Type B pancreatic cell (in vitro differentiated cells): ENCODE measurements at regions not wholly inside any gene's neighbourhood (a gene's known extent, or its start where the extent isn't known, plus 50 kb on each side); places are given as distances from the start of the nearest gene placed in this dataset.

Experiments used
- DNase-seq: peaks from one replicate; pipeline ENCODE4 v3.0.0; 2021; ENCODE audit warnings: mixed read lengths; ENCODE audit not compliant: unreplicated experiment; ENCODE audit errors: extremely low spot score
- H3K27ac Mint-ChIP-seq: 2 replicates; pipeline ENCODE4 v1.8.0; 2021; ENCODE audit warnings: mild to moderate bottlenecking, mixed read lengths
- H3K27me3 Mint-ChIP-seq: 2 replicates; pipeline ENCODE4 v1.8.0; 2021; ENCODE audit warnings: mixed read lengths
- H3K36me3 Mint-ChIP-seq: 2 replicates; pipeline ENCODE4 v1.8.0; 2021; ENCODE audit warnings: mixed read lengths
- H3K4me1 Mint-ChIP-seq: one replicate; pipeline ENCODE4 v1.8.0; 2021; ENCODE audit warnings: mixed read lengths; ENCODE audit not compliant: unreplicated experiment
- H3K4me3 Mint-ChIP-seq: 2 replicates; pipeline ENCODE4 v1.8.0; 2021; ENCODE audit warnings: mild to moderate bottlenecking, mixed read lengths
- H3K9me3 Mint-ChIP-seq: 2 replicates; pipeline ENCODE4 v1.8.0; 2021; ENCODE audit warnings: mixed read lengths
- CTCF ChIP-seq: fragments of 200-600 bp; sonication (generic); conservative IDR thresholded peaks from 2 replicates; pipeline ENCODE4 v1.5.0; 2021; ENCODE audit warnings: antibody characterized with exemption, mild to moderate bottlenecking

- Mint-ChIP-seq H3K4me3 (no peak overlapping the region), H3K27ac (peak overlapping the region; percentile 30), H3K9me3 (peaks cover 6% of the 10 kb centered on the region), H3K4me1 (peaks cover 29% of the 10 kb centered on the region), H3K36me3 (no peaks in the 10 kb centered on the region), H3K27me3 (no peaks in the 10 kb centered on the region)
- DNase-seq, result no peak
- no peak for TF ChIP-seq CTCF
Measured at GRCh38 chr14:99098199-99098598, 173.8 kb downstream of the BCL11B start.

- DNase-seq, result no peak
- peak overlapping the region; percentile 73 for H3K27ac Mint-ChIP-seq
- H3K27me3 Mint-ChIP-seq, result no peaks in the 10 kb centered on the region
- TF ChIP-seq CTCF, result no peak
- H3K36me3 Mint-ChIP-seq, result peaks cover 4% of the 10 kb centered on the region
- peaks cover 10% of the 10 kb centered on the region for H3K9me3 Mint-ChIP-seq
- H3K4me1 Mint-ChIP-seq, result peaks cover 24% of the 10 kb centered on the region
- peak overlapping the region; percentile 44 for H3K4me3 Mint-ChIP-seq
Measured at GRCh38 chr14:99099051-99099787, 172.8 kb downstream of the BCL11B start.

GRCh38 chr14:99100497-99101270 lies 171.3 kb downstream of the BCL11B start:
- H3K4me1 Mint-ChIP-seq, result peaks cover 19% of the 10 kb centered on the region
- H3K27me3 Mint-ChIP-seq, result no peaks in the 10 kb centered on the region
- DNase-seq, result no peak
- no peak overlapping the region for H3K4me3 Mint-ChIP-seq
- H3K36me3 Mint-ChIP-seq, result peaks cover 4% of the 10 kb centered on the region
- H3K27ac Mint-ChIP-seq, result peak overlapping the region; percentile 73
- TF ChIP-seq CTCF, result no peak
- H3K9me3 Mint-ChIP-seq, result peaks cover 11% of the 10 kb centered on the region

GRCh38 chr14:99101855-99102461 lies 170.0 kb downstream of the BCL11B start:
- peaks cover 4% of the 10 kb centered on the region for H3K36me3 Mint-ChIP-seq
- peak overlapping the region; percentile 71 for H3K4me3 Mint-ChIP-seq
- peak overlapping the region; percentile 73 for H3K27ac Mint-ChIP-seq
- peaks cover 14% of the 10 kb centered on the region for H3K4me1 Mint-ChIP-seq
- H3K9me3 Mint-ChIP-seq, result peaks cover 11% of the 10 kb centered on the region
- no peaks in the 10 kb centered on the region for H3K27me3 Mint-ChIP-seq
- TF ChIP-seq CTCF, result no peak
- no peak for DNase-seq

GRCh38 chr14:99116741-99117295 lies 155.2 kb downstream of the BCL11B start:
- peaks cover 4% of the 10 kb centered on the region for H3K9me3 Mint-ChIP-seq
- H3K27me3 Mint-ChIP-seq, result peaks cover 18% of the 10 kb centered on the region
- TF ChIP-seq CTCF, result no peak
- DNase-seq, result no peak
- no peak overlapping the region for H3K27ac Mint-ChIP-seq
- no peak overlapping the region for H3K4me3 Mint-ChIP-seq
- H3K4me1 Mint-ChIP-seq, result no peaks in the 10 kb centered on the region
- H3K36me3 Mint-ChIP-seq, result no peaks in the 10 kb centered on the region
